MCF 10A (cell line): ENCODE measurements at regions not wholly inside any gene's neighbourhood (a gene's known extent, or its start where the extent isn't known, plus 50 kb on each side); places are given as distances from the start of the nearest gene placed in this dataset.

Experiments used
- BruUV-seq: library from RNA; stranded (reverse); fragments of 400-500 nt; replicated peaks from 2 replicates; lab custom pipeline; 2021; lab: Mats Ljungman, UMichigan
- CTCF ChIA-PET: fragments of 300-600 bp; sonication (Branson Sonifier 250); formaldehyde crosslinking; extraction: SDS; loops from one replicate; lab custom pipeline; 2021; ENCODE audit warnings: antibody characterized with exemption, inconsistent platforms; lab: Yijun Ruan, JAX
- POLR2A ChIA-PET: fragments of 300-600, 350-650 bp; sonication (Branson Sonifier 250); formaldehyde crosslinking; extraction: SDS; loops from one replicate; lab custom pipeline; 2020; ENCODE audit warnings: antibody characterized with exemption, inconsistent platforms; lab: Yijun Ruan, JAX
- DNase-seq: peaks from one replicate; pipeline ENCODE4 v3.0.0-alpha.2; 2018; ENCODE audit not compliant: unreplicated experiment
- H3K27ac Mint-ChIP-seq: one replicate; pipeline ENCODE4 v1.8.0; 2022; ENCODE audit warnings: mild to moderate bottlenecking, low read depth, mixed read lengths; ENCODE audit not compliant: unreplicated experiment
- H3K27me3 Mint-ChIP-seq: one replicate; pipeline ENCODE4 v1.8.0; 2022; ENCODE audit warnings: mixed read lengths; ENCODE audit not compliant: insufficient read depth, unreplicated experiment
- H3K36me3 Mint-ChIP-seq: one replicate; pipeline ENCODE4 v1.8.0; 2022; ENCODE audit warnings: mild to moderate bottlenecking, moderate library complexity, mixed read lengths; ENCODE audit not compliant: insufficient read depth, unreplicated experiment
- H3K4me1 Mint-ChIP-seq: one replicate; pipeline ENCODE4 v1.8.0; 2022; ENCODE audit warnings: mixed read lengths; ENCODE audit not compliant: insufficient read depth, unreplicated experiment
- H3K4me3 Mint-ChIP-seq: one replicate; pipeline ENCODE4 v1.8.0; 2022; ENCODE audit warnings: mild to moderate bottlenecking, moderate library complexity, mixed read lengths; ENCODE audit not compliant: unreplicated experiment
- H3K9me3 Mint-ChIP-seq: one replicate; pipeline ENCODE4 v1.8.0; 2022; ENCODE audit warnings: mixed read lengths; ENCODE audit not compliant: unreplicated experiment
- intact Hi-C: fragments of 100-400 bp; cut with micrococcal nuclease; formaldehyde crosslinking; loops from 2 replicates; pipeline ENCODE4 v1.14.1; 2022
- TF ChIP-seq, protein P1 (sequence below): fragments of 200-600 bp; IDR thresholded peaks from one replicate; pipeline ENCODE4 v1.8.0; 2022; ENCODE audit warnings: antibody characterized with exemption, mild to moderate bottlenecking; ENCODE audit not compliant: unreplicated experiment

DNA sequence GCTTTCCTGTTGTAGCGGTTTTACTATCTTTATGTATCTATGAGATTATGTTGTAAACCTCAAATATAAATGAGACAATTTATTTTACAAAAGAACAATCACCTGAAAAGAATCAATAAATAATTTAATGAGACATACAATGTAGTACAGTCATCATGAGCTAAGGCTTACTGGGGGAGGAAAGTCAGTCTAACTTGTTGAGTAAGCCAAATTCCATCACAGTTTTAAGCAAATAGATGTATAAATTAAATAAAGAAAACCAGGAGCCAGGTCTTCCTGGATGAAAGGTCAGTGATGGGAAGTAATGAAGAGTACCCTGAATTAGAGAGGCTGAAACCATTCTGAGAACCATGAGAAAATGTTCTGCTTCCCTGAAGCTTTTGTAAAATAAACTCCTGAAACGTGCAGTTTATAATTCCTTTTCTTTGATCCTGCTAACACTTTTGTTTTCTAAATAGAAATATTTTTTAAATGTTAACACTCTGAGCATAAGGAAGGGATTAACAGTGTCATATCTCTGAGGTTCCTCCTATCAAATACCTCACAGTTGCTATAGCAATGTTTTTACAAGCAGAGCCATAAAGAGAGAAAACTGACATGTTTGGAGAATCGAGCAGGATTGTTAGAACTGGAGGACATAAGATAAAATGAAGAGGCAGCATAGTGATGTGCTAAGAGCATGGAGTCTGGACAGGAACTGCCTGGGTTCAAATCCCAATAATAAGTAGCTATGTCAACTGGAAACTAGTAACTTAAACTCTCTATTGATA, 444.9 kb upstream of the FOXG1 start:
- CTCF ChIA-PET, result no interaction called here
- Mint-ChIP-seq H3K4me3 (no peak overlapping the region), H3K27ac (no peak overlapping the region), H3K36me3 (no peaks in the 10 kb centered on the region), H3K9me3 (no peaks in the 10 kb centered on the region), H3K27me3 (no peaks in the 10 kb centered on the region), H3K4me1 (peaks cover 5% of the 10 kb centered on the region)
- TF ChIP-seq, protein P1, sequence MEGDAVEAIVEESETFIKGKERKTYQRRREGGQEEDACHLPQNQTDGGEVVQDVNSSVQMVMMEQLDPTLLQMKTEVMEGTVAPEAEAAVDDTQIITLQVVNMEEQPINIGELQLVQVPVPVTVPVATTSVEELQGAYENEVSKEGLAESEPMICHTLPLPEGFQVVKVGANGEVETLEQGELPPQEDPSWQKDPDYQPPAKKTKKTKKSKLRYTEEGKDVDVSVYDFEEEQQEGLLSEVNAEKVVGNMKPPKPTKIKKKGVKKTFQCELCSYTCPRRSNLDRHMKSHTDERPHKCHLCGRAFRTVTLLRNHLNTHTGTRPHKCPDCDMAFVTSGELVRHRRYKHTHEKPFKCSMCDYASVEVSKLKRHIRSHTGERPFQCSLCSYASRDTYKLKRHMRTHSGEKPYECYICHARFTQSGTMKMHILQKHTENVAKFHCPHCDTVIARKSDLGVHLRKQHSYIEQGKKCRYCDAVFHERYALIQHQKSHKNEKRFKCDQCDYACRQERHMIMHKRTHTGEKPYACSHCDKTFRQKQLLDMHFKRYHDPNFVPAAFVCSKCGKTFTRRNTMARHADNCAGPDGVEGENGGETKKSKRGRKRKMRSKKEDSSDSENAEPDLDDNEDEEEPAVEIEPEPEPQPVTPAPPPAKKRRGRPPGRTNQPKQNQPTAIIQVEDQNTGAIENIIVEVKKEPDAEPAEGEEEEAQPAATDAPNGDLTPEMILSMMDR, result no peak
- no TSS peak for BruUV-seq
- intact Hi-C loops, result no loop called here
- no peak for DNase-seq
- POLR2A ChIA-PET, result interaction anchor here (0.6 kb wide), 1 partner anchor 49 kb away, joined by 3 read pairs; no protein-coding TSS in a partner anchor

DNA sequence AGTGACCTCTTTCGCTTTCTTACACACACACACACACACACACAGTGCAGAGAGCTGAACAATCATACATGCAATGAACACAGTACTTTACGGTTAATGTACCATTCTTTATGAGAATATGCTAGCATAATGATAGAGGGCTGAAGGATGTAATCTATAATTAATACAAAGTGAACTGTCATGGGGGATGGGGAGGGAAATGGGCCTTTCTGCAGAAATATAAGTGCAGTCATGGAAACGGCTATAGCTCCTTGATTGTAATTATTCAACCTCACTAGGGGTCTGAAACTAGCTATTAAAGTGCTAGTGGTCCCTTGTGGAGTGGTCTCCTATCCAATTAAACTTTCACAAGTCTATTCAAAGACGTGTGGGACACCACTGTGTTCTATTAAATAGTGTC, 443.2 kb upstream of the FOXG1 start:
- POLR2A ChIA-PET, result interaction anchor here (0.6 kb wide), 1 partner anchor 111 kb away, joined by 3 read pairs; no protein-coding TSS in a partner anchor

DNA sequence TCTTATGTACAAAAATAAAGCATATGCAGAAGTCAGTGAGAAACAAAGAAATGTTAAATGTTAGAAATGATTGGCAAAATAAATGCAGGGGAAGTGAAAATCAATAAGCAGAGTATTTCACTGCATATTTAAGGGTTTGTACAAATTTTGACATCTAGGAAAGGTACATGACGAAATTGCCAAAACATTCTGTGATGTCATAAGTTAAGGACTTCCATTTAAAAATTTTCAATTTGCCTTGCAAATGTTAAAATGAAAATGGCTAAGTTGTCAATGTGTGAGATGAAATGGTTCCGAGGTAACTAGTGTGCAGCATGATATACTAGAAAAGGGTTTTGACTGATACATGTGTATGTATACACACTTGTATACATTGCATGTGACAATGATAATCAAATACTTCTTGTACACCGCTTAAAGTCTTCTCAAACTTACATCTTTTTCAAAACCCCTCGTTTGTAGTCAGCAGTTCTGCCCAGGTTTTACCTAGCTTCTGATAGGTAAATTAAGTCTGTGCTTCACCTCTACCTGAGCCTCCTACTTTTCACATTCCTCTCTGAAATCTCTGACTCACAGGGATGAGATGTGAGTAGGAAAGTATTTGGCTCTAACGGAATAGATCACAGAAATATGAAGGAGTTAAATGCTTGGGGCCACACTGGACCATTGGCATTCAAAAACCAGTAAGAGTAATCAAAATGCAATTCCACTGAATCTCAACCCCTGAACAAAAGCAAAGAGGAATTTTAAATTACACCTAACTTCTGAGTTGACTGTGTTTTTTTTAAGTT, 442.4 kb upstream of the FOXG1 start:
- H3K27ac Mint-ChIP-seq, result no peak overlapping the region
- peaks cover 5% of the 10 kb centered on the region for H3K4me1 Mint-ChIP-seq
- H3K9me3 Mint-ChIP-seq, result no peaks in the 10 kb centered on the region
- H3K4me3 Mint-ChIP-seq, result no peak overlapping the region
- no peak for DNase-seq
- intact Hi-C loops, result no loop called here
- TF ChIP-seq, protein P1, result no peak
- POLR2A ChIA-PET, result no interaction called here
- no peaks in the 10 kb centered on the region for H3K27me3 Mint-ChIP-seq
- BruUV-seq, result no TSS peak
- CTCF ChIA-PET, result no interaction called here
- no peaks in the 10 kb centered on the region for H3K36me3 Mint-ChIP-seq

More for the DNA sequence above, 443.2 kb upstream of the FOXG1 start:
- Mint-ChIP-seq H3K4me3 (no peak overlapping the region), H3K27ac (no peak overlapping the region), H3K9me3 (no peaks in the 10 kb centered on the region), H3K36me3 (no peaks in the 10 kb centered on the region), H3K4me1 (peaks cover 5% of the 10 kb centered on the region), H3K27me3 (no peaks in the 10 kb centered on the region)
- TF ChIP-seq, protein P1, result no peak
- CTCF ChIA-PET, result interaction anchor here (1.0 kb wide), 1 partner anchor 14 kb away, joined by 3 read pairs; no protein-coding TSS in a partner anchor
- intact Hi-C loops, result no loop called here
- no peak for DNase-seq
- BruUV-seq, result no TSS peak

DNA sequence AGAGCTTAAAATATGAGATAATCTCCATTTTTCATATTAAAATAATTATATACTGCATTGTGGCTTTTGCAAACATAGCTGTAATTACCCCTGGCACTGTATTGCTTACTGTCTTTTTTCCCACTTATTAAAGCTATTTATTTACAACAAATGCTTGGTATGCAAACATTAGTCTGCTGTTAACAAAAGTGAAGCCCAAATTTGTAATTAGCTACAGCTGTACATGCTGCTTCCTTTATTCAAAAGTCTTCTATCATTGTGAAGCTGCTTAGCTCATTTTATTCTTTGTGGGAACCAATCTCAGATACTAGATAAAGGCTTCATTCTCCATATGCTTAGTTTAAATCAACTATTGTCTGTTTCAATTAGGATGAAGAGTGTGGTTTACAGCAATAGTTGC, 425.8 kb upstream of the FOXG1 start:
- peaks cover 10% of the 10 kb centered on the region for H3K4me1 Mint-ChIP-seq
- CTCF ChIA-PET, result interaction anchor here (1.0 kb wide), 2 partner anchors 45 to 70 kb away, joined by 3 read pairs; no protein-coding TSS in a partner anchor
- intact Hi-C loops, result no loop called here
- H3K27me3 Mint-ChIP-seq, result no peaks in the 10 kb centered on the region
- TF ChIP-seq, protein P1, result no peak
- peaks cover 9% of the 10 kb centered on the region for H3K9me3 Mint-ChIP-seq
- no peak overlapping the region for H3K4me3 Mint-ChIP-seq
- POLR2A ChIA-PET, result interaction anchor here (0.5 to 0.6 kb wide), 2 partner anchors 42 to 210 kb away, joined by 3 read pairs; no protein-coding TSS in a partner anchor
- no TSS peak for BruUV-seq
- H3K27ac Mint-ChIP-seq, result no peak overlapping the region
- no peak for DNase-seq
- H3K36me3 Mint-ChIP-seq, result no peaks in the 10 kb centered on the region
